ENCODE measurements at regions not wholly inside any gene's neighbourhood (a gene's known extent, or its start where the extent isn't known, plus 50 kb on each side); places are given as distances from the start of the nearest gene placed in this dataset.

DNA sequence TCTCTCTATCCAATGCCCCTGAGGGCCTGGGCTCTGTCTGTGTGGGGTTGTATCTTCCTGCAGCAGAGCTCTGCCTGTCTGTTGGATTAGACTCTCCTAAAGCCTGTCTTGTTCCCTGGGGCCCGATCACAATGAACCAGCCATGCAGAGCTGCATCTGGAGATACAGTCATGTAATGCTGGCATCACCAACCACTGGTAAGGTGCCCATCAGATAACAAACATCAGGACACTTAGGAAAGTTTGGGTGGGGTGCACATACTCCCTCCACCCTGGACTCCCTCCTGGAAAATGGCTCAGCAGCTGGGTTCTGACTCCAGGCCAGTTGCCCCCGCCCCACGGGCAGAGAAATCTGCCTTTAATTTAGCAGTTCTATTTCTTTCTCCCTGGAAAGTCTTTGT, 61.3 kb upstream of the BRD7 start:
- DNase-seq (no peak), ATAC-seq (no peak)
- H3K27me3 ChIP-seq (ENCODE audit: low read length) = peaks cover 28% of the 10 kb centered on the region
- H2AFZ ChIP-seq (ENCODE audit: low read length) = no peak overlapping the region
- POLR2A ChIA-PET (ENCODE audit: unreplicated experiment) = no interaction called here
- no peaks in the 10 kb centered on the region for H4K20me1 ChIP-seq (ENCODE audit: low read length)
- no peak overlapping the region for H3K9ac ChIP-seq (ENCODE audit: low read length)
- no peaks in the 10 kb centered on the region for H3K79me2 ChIP-seq (ENCODE audit: low read length)
- H3K4me2 ChIP-seq (ENCODE audit: low read length) = no peak overlapping the region
- no peaks in the 10 kb centered on the region for H3K4me1 ChIP-seq (ENCODE audit: insufficient read depth, low read length)
- no peak for TF ChIP-seq CTCF (conservative IDR thresholded peaks at IDR 0.05; ENCODE audit: low read depth, low read length)
- no peak for TF ChIP-seq EZH2 (IDR thresholded peaks at IDR 0.05; ENCODE audit: low read length, unreplicated experiment)
- TF ChIP-seq EZH2phosphoT487 (IDR thresholded peaks at IDR 0.05; ENCODE audit: borderline replicate concordance, low read length) = no peak
- no TSS peak for BruUV-seq (replicated peaks)
- H3K27ac ChIP-seq (ENCODE audit: low read length) = no peak overlapping the region
- CTCF ChIA-PET = no interaction called here
- no peaks in the 10 kb centered on the region for H3K9me3 ChIP-seq (ENCODE audit: low read length)
- no peaks in the 10 kb centered on the region for H3F3A ChIP-seq (ENCODE audit: low read length, unreplicated experiment)
- intact Hi-C loops (cut with micrococcal nuclease) = no loop called here
- no peaks in the 10 kb centered on the region for H3K36me3 ChIP-seq (ENCODE audit: low read depth, low read length)
- no peaks in the 10 kb centered on the region for H3K9me2 ChIP-seq (replicated peaks; ENCODE audit: low read length)
- no peak overlapping the region for H3K4me3 ChIP-seq (ENCODE audit: low read length)

GRCh38 chr16:50428742-50429141, 60.0 kb upstream of the BRD7 start:
- no peaks in the 10 kb centered on the region for H3K4me1 ChIP-seq (ENCODE audit: insufficient read depth, low read length)
- no peaks in the 10 kb centered on the region for H3K9me3 ChIP-seq (ENCODE audit: low read length)
- BruUV-seq (replicated peaks) = no TSS peak
- H3K27me3 ChIP-seq (ENCODE audit: low read length) = peaks cover 15% of the 10 kb centered on the region
- ChIA-PET CTCF (no interaction called here), POLR2A (ENCODE audit: unreplicated experiment) (no interaction called here)
- DNase-seq (no peak), ATAC-seq (no peak)
- H3K9ac ChIP-seq (ENCODE audit: low read length) = no peak overlapping the region
- H4K20me1 ChIP-seq (ENCODE audit: low read length) = no peaks in the 10 kb centered on the region
- intact Hi-C loops (cut with micrococcal nuclease) = no loop called here
- no peak overlapping the region for H3K27ac ChIP-seq (ENCODE audit: low read length)
- no peaks in the 10 kb centered on the region for H3K36me3 ChIP-seq (ENCODE audit: low read depth, low read length)
- H3K4me3 ChIP-seq (ENCODE audit: low read length) = no peak overlapping the region
- no peaks in the 10 kb centered on the region for H3K79me2 ChIP-seq (ENCODE audit: low read length)
- no peak for TF ChIP-seq EZH2 (IDR thresholded peaks at IDR 0.05; ENCODE audit: low read length, unreplicated experiment)
- no peak for TF ChIP-seq CTCF (conservative IDR thresholded peaks at IDR 0.05; ENCODE audit: low read depth, low read length)
- TF ChIP-seq EZH2phosphoT487 (IDR thresholded peaks at IDR 0.05; ENCODE audit: borderline replicate concordance, low read length) = no peak
- no peaks in the 10 kb centered on the region for H3F3A ChIP-seq (ENCODE audit: low read length, unreplicated experiment)
- H3K9me2 ChIP-seq (replicated peaks; ENCODE audit: low read length) = no peaks in the 10 kb centered on the region
- H3K4me2 ChIP-seq (ENCODE audit: low read length) = no peak overlapping the region
- H2AFZ ChIP-seq (ENCODE audit: low read length) = no peak overlapping the region

DNA sequence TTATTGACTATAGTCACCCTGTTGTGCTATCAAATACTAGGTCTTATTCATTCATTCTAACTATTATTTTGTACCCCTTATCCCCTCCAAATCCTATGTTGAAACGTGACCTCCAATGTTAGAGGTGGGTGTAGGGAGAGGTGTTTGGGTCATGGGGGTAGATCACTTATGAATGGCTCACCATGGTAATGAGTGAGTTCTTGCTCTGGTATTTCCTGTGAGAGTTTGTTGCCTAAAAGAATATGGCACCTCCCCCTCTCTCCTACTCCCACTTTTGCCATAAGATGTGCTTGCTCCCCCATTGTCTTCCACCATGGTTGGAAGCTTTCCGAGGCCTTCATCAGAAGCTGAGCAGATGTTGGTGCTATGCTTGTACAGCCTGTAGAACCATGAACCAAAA, 59.3 kb upstream of the BRD7 start:
- no peak overlapping the region for H3K4me2 ChIP-seq (ENCODE audit: low read length)
- H3K9ac ChIP-seq (ENCODE audit: low read length) = no peak overlapping the region
- no peak overlapping the region for H3K4me3 ChIP-seq (ENCODE audit: low read length)
- peaks cover 9% of the 10 kb centered on the region for H3K27me3 ChIP-seq (ENCODE audit: low read length)
- no peaks in the 10 kb centered on the region for H3F3A ChIP-seq (ENCODE audit: low read length, unreplicated experiment)
- no peaks in the 10 kb centered on the region for H3K79me2 ChIP-seq (ENCODE audit: low read length)
- H2AFZ ChIP-seq (ENCODE audit: low read length) = no peak overlapping the region
- H3K9me2 ChIP-seq (replicated peaks; ENCODE audit: low read length) = no peaks in the 10 kb centered on the region
- BruUV-seq (replicated peaks) = no TSS peak
- CTCF ChIA-PET = no interaction called here
- TF ChIP-seq EZH2phosphoT487 (IDR thresholded peaks at IDR 0.05; ENCODE audit: borderline replicate concordance, low read length) = no peak
- H3K4me1 ChIP-seq (ENCODE audit: insufficient read depth, low read length) = no peaks in the 10 kb centered on the region
- no peak for ATAC-seq
- no peak overlapping the region for H3K27ac ChIP-seq (ENCODE audit: low read length)
- POLR2A ChIA-PET (ENCODE audit: unreplicated experiment) = no interaction called here
- H3K9me3 ChIP-seq (ENCODE audit: low read length) = no peaks in the 10 kb centered on the region
- intact Hi-C loops (cut with micrococcal nuclease) = no loop called here
- no peaks in the 10 kb centered on the region for H3K36me3 ChIP-seq (ENCODE audit: low read depth, low read length)
- no peak for DNase-seq
- no peaks in the 10 kb centered on the region for H4K20me1 ChIP-seq (ENCODE audit: low read length)
